GM18867 (cell line): ENCODE measurements at regions not wholly inside any gene's neighbourhood (a gene's known extent, or its start where the extent isn't known, plus 50 kb on each side); places are given as distances from the start of the nearest gene placed in this dataset.

ENCODE experiments used
- ATAC-seq: cut with Tn5 transposase; IDR thresholded peaks from one replicate; pipeline ENCODE4 v1.9.1; 2021; ENCODE audit warnings: mild to moderate bottlenecking, moderate library complexity; ENCODE audit not compliant: unreplicated experiment

DNA sequence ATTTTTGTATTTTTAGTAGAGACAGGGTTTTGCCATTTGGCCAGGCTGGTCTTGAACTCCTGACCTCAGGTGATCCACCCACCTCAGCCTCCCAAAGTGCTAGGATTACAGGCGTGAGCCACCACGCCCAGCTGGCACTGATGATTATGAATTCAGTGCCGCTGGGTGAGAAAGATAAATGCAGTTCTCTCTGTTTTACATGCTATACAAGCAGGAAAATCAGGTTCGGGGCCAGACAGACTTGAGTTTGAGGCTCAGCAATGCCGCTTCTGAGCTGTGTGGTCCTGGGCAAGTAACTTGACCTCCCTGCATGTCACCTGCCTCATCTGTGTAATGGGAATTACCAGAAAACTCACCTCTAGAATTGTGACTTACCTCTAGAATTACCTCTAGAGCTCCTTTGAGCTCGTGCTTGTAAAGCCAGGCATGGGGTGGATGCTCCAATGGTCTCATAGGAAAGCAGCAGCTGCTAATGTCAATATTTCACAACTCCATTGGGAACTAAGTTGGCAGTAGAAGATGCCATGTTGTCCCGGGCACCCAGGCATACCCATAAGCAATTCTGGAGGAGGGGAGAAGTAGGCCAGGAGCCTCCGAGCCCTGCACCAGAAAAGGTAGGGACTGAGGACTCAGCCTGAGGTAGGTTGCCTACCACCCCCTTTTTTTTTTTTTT lies 119.8 kb upstream of the SLC25A33 start:
- ATAC-seq, result no peak

DNA sequence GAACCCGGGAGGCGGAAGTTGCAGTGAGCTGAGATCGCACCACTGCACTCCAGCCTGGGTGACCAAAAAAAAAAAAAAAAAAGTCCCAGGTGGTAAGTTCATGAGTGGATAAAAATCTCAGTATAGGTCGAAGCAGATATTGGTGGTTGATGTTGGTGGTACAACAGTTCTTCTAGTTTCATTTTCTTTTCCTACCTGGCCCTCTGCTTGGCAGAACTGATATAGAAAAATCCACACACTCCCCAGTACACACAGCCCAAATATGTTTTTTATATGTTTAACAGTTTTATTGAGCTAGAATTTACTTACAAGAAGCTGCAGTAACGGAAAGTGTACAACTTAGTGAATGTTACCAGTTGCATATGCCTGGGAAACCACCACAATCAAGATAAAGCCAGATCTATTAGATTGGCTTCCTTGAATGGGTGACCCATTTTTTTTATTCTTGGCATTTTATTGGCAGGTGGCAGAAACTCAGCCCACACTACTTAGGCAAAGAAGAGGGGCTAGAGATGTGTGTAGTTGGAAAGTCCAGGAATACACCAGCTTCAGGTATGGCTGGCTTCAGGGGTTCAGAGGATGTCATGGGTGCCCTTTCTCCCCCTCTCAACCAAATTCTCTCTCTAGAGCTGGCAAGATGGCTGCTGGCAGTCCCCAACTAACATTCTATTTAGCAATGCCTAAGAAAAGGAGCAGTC lies 118.3 kb upstream of the SLC25A33 start:
- no peak for ATAC-seq

GRCh38 chr1:9421533-9421873 lies 117.8 kb upstream of the SLC25A33 start:
- no peak for ATAC-seq

- no peak for ATAC-seq
Measured at GRCh38 chr1:9422321-9422720, 116.9 kb upstream of the SLC25A33 start.

GRCh38 chr1:9422911-9423505 lies 116.3 kb upstream of the SLC25A33 start:
- no peak for ATAC-seq

- no peak for ATAC-seq
Measured at GRCh38 chr1:9424261-9424660, 115.0 kb upstream of the SLC25A33 start.

DNA sequence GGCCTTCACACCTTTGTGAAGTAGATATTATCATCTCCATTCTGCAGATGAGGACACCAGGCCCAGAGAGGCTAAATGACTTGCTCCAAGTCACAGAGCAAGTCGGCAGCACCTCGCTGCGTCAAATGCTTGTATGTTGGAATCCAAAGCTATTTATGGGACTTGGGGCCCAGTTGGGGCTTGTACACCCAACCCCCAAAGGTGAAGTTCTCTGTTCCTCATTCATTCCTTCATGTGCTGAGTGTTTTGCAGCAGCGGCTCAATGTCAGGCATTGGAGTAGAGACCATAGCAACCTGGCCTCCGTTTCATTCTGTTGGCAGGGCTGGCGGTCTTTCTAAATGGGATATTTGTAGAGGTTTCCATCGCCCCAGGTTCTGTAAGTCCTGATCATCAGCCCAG lies 113.4 kb upstream of the SLC25A33 start:
- peak; percentile 4 for ATAC-seq

- peak; percentile 67 for ATAC-seq
Measured at GRCh38 chr1:9426291-9426711, 113.0 kb upstream of the SLC25A33 start.

DNA sequence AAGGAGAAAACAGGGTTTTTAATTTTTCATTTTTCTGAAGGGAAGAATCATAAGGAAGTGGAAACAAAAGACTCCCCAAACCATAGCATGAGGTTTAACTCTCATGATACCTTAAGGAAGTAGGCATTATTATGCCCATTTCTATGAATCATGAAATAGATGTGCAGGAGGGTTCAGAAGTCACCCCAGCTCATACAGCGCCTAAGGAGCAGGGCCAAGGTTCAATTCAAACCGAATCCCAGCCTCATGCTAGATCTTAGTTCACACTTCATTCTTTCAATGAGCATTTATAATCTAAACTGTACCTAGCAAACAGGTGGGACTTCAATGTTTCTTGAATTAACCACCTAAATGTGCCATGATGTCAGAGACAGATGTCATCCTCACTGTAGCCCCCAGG lies 111.9 kb upstream of the SLC25A33 start:
- ATAC-seq, result no peak

DNA sequence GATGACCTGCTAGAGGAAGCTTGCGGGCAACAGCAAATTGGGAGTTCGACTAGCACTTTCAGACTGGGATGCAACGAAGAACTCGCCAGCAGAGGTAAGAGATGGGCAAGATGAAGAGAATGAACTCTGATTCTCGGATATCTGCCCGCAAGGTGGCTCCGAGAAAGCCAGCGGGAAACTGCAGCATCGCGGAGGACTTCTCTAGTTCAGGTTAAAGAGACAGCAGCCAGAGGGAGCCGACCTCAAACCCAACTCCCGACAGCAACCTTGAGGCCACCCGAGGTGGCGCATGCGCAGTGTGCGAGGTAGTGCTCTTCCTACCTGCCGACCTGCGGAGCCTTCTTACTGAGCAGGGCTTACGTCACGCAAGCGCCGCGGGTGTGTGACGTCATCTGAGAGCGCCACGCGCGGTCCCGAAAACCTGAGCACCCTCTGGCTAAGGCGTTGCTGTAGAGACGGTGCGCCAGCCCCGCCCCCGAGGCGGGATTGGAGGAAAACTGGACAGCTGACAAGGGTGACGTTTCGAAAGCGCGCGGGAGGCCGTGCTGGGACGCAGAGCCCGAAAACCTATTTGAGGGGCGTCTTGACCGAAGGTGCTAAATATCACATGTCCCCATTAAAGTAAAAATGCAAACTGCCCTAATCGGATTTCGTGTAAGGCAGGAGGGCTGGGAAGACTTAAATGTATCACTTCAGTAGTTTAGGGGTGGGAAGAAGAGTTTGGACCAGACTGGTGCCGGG lies 110.5 kb upstream of the SLC25A33 start:
- ATAC-seq, result peak; percentile 81

- ATAC-seq, result no peak
Measured at GRCh38 chr1:9429342-9429711, 109.9 kb upstream of the SLC25A33 start.

DNA sequence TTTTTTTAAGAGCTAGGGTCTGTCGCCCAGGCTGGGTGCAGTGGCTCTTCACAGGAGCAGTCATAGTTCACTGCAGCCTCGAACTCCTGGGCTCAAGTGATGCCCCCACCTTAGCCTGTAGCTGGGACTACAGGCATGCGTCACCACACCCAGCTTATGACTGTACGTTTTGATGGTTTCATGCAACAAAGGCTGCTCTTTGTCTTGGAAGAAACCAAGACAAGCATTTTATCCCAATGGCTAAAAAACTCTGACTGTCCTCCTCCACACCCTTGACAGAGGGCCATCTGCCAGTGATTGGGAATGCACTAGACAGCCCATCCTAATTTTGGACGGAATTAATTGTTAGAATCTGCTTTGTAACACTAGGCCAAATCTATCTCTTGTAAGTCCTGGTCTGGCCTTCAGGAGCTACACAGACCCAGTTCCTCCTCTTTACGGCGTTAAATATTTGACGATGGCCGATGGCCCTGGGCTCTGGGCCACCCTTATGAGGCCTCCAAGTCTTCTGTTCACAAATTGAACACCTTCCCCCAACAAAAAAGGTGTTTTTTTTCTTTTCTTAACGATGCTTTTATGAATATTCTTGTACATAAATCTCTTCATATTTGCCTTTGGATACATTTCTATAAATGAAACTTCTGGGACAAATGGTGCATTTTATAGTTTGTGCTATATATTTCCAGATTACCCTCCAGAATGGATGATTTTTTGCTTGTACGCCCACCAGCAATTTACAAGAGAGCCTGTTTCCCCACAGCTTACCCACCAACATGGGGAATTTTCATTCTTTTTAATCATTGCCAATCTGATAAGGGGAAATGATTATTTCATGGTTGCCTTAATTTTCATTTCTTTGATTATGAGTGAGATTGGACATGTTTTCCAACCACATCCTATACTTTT lies 104.8 kb upstream of the SLC25A33 start:
- no peak for ATAC-seq

GRCh38 chr1:9435153-9435636 lies 104.1 kb upstream of the SLC25A33 start:
- ATAC-seq, result no peak

GRCh38 chr1:9435854-9436640 lies 103.2 kb upstream of the SLC25A33 start:
- ATAC-seq, result no peak

- no peak for ATAC-seq
Measured at GRCh38 chr1:9437961-9438430, 101.3 kb upstream of the SLC25A33 start.

- ATAC-seq, result no peak
Measured at GRCh38 chr1:9438431-9439073, 100.7 kb upstream of the SLC25A33 start.

DNA sequence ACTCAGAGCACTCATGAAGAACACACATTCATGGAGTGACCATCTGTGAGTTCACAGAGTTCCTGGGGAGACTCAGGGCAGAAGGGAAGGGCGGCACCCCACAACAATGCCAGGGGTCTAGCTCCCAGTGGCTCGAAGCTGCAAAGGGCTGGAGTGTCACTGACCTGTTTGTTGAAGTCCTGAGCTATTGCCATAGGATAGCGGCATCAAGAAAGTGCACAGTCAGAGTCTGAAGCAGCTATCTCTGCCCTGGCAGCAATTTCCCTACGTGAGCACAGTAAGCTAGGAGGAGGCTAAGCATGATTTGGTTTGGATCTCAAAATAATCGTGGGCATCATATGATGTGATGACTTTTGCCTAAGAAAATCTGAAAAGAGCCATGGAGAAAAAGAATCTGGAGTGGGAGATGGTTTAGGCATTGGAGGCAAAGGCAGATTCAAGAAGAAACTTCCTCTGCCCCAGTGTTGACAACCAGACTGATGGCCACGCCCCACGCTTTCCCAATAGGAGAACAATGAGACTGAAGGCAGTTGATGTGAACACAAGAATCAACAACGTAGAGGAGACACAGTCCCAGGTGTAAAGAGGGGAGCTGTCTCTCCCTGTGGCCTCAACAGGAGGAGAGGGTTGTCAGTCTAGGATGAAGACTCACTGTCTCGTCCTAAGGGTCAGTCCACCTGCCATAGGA lies 100.0 kb upstream of the SLC25A33 start:
- ATAC-seq, result no peak

GRCh38 chr1:9440261-9440660 lies 99.0 kb upstream of the SLC25A33 start:
- no peak for ATAC-seq
